ENCODE measurements at regions not wholly inside any gene's neighbourhood (a gene's known extent, or its start where the extent isn't known, plus 50 kb on each side); places are given as distances from the start of the nearest gene placed in this dataset.

DNA sequence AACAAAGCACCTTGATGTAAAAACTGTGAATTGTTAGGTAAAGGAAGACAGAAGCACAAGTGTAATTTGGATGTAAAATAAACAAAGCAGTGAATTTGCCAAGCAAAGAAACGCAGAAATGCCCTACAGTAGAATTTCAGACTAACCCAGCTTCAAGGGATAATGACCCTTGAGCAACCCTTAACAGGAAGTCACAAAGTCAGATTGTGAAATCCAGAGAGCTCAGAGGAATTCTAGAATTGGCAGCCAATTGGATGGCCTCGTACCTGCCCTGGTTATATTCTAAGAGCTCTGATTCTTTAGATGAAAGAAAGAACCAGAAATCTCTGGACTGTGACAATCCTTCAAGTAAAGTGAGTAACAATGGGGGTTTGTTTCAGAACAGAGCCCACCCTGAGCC lies 152.7 kb upstream of the CHRM3 start:
- POLR2A ChIA-PET: no interaction called here
- Histone ChIP-seq H3K4me3 (ENCODE audit: low read depth, low read length) (no peak overlapping the region), H3K9me3 (ENCODE audit: control insufficient read depth, insufficient read depth, low read depth, low read length) (no peaks in the 10 kb centered on the region), H3K4me1 (ENCODE audit: control insufficient read depth, insufficient read depth, low read length) (no peaks in the 10 kb centered on the region), H3K27ac (ENCODE audit: extremely low read depth, low read depth, low read length) (no peak overlapping the region), H3K36me3 (ENCODE audit: control insufficient read depth in 2 of 2, insufficient read depth in 1 of 2, low read length in 2 of 2) (no peaks in the 10 kb centered on the region)
- TF ChIP-seq, protein P1, sequence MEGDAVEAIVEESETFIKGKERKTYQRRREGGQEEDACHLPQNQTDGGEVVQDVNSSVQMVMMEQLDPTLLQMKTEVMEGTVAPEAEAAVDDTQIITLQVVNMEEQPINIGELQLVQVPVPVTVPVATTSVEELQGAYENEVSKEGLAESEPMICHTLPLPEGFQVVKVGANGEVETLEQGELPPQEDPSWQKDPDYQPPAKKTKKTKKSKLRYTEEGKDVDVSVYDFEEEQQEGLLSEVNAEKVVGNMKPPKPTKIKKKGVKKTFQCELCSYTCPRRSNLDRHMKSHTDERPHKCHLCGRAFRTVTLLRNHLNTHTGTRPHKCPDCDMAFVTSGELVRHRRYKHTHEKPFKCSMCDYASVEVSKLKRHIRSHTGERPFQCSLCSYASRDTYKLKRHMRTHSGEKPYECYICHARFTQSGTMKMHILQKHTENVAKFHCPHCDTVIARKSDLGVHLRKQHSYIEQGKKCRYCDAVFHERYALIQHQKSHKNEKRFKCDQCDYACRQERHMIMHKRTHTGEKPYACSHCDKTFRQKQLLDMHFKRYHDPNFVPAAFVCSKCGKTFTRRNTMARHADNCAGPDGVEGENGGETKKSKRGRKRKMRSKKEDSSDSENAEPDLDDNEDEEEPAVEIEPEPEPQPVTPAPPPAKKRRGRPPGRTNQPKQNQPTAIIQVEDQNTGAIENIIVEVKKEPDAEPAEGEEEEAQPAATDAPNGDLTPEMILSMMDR (tag by site-specific recombination; IDR thresholded peaks at IDR 0.05): no peak
- TF ChIP-seq, protein P2, sequence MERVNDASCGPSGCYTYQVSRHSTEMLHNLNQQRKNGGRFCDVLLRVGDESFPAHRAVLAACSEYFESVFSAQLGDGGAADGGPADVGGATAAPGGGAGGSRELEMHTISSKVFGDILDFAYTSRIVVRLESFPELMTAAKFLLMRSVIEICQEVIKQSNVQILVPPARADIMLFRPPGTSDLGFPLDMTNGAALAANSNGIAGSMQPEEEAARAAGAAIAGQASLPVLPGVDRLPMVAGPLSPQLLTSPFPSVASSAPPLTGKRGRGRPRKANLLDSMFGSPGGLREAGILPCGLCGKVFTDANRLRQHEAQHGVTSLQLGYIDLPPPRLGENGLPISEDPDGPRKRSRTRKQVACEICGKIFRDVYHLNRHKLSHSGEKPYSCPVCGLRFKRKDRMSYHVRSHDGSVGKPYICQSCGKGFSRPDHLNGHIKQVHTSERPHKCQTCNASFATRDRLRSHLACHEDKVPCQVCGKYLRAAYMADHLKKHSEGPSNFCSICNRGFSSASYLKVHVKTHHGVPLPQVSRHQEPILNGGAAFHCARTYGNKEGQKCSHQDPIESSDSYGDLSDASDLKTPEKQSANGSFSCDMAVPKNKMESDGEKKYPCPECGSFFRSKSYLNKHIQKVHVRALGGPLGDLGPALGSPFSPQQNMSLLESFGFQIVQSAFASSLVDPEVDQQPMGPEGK (tag by site-specific recombination; IDR thresholded peaks at IDR 0.05): no peak
- TF ChIP-seq OSR2 (tag by site-specific recombination; IDR thresholded peaks at IDR 0.05): no peak
- TF ChIP-seq, protein P3, sequence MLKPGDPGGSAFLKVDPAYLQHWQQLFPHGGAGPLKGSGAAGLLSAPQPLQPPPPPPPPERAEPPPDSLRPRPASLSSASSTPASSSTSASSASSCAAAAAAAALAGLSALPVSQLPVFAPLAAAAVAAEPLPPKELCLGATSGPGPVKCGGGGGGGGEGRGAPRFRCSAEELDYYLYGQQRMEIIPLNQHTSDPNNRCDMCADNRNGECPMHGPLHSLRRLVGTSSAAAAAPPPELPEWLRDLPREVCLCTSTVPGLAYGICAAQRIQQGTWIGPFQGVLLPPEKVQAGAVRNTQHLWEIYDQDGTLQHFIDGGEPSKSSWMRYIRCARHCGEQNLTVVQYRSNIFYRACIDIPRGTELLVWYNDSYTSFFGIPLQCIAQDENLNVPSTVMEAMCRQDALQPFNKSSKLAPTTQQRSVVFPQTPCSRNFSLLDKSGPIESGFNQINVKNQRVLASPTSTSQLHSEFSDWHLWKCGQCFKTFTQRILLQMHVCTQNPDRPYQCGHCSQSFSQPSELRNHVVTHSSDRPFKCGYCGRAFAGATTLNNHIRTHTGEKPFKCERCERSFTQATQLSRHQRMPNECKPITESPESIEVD (tag by site-specific recombination; IDR thresholded peaks at IDR 0.05): no peak
- no peak for TF ChIP-seq ZSCAN23 (tag by site-specific recombination; IDR thresholded peaks at IDR 0.05)
- TF ChIP-seq TCF7L2 (IDR thresholded peaks at IDR 0.05; ENCODE audit: borderline replicate concordance, low read depth, low read length): no peak
- TF ChIP-seq, protein P4, sequence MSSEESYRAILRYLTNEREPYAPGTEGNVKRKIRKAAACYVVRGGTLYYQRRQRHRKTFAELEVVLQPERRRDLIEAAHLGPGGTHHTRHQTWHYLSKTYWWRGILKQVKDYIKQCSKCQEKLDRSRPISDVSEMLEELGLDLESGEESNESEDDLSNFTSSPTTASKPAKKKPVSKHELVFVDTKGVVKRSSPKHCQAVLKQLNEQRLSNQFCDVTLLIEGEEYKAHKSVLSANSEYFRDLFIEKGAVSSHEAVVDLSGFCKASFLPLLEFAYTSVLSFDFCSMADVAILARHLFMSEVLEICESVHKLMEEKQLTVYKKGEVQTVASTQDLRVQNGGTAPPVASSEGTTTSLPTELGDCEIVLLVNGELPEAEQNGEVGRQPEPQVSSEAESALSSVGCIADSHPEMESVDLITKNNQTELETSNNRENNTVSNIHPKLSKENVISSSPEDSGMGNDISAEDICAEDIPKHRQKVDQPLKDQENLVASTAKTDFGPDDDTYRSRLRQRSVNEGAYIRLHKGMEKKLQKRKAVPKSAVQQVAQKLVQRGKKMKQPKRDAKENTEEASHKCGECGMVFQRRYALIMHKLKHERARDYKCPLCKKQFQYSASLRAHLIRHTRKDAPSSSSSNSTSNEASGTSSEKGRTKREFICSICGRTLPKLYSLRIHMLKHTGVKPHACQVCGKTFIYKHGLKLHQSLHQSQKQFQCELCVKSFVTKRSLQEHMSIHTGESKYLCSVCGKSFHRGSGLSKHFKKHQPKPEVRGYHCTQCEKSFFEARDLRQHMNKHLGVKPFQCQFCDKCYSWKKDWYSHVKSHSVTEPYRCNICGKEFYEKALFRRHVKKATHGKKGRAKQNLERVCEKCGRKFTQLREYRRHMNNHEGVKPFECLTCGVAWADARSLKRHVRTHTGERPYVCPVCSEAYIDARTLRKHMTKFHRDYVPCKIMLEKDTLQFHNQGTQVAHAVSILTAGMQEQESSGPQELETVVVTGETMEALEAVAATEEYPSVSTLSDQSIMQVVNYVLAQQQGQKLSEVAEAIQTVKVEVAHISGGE (tag by site-specific recombination; conservative IDR thresholded peaks at IDR 0.05; ENCODE audit: low read depth): no peak
- TF ChIP-seq YY2 (tag by site-specific recombination; IDR thresholded peaks at IDR 0.05): no peak
- no peak for TF ChIP-seq HOXD13 (CRISPR knock-in tag; IDR thresholded peaks at IDR 0.05; ENCODE audit: borderline replicate concordance)
- CTCF ChIA-PET: no interaction called here

DNA sequence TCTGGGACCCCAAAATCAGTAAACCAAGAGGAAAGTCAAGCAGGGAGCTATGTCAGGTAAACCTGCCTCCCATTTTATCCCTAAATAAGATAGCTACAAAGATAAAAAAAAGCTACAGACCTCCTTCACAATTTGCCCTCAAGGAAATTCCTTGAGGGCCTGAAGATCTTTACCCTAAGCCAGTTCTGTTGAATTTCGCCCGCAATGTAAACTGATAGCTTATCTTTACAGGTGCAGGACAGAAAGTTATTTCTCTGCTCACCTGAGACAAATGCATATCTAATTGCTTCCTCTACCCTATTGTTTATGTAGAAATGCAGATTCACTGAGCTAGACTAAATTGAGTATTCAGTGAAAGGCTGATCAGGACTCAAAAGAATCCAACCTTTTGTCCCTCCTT lies 153.4 kb upstream of the CHRM3 start:
- H3K27ac ChIP-seq (ENCODE audit: extremely low read depth, low read depth, low read length): no peak overlapping the region
- no peaks in the 10 kb centered on the region for H3K36me3 ChIP-seq (ENCODE audit: control insufficient read depth in 2 of 2, insufficient read depth in 1 of 2, low read length in 2 of 2)
- ChIA-PET CTCF (no interaction called here), POLR2A (no interaction called here)
- no peaks in the 10 kb centered on the region for H3K9me3 ChIP-seq (ENCODE audit: control insufficient read depth, insufficient read depth, low read depth, low read length)
- no peaks in the 10 kb centered on the region for H3K4me1 ChIP-seq (ENCODE audit: control insufficient read depth, insufficient read depth, low read length)
- H3K4me3 ChIP-seq (ENCODE audit: low read depth, low read length): no peak overlapping the region
- no peak for TF ChIP-seq ZNF223 (tag by site-specific recombination; IDR thresholded peaks at IDR 0.05)
- TF ChIP-seq, protein P3 (tag by site-specific recombination; IDR thresholded peaks at IDR 0.05): no peak
- TF ChIP-seq, protein P5, sequence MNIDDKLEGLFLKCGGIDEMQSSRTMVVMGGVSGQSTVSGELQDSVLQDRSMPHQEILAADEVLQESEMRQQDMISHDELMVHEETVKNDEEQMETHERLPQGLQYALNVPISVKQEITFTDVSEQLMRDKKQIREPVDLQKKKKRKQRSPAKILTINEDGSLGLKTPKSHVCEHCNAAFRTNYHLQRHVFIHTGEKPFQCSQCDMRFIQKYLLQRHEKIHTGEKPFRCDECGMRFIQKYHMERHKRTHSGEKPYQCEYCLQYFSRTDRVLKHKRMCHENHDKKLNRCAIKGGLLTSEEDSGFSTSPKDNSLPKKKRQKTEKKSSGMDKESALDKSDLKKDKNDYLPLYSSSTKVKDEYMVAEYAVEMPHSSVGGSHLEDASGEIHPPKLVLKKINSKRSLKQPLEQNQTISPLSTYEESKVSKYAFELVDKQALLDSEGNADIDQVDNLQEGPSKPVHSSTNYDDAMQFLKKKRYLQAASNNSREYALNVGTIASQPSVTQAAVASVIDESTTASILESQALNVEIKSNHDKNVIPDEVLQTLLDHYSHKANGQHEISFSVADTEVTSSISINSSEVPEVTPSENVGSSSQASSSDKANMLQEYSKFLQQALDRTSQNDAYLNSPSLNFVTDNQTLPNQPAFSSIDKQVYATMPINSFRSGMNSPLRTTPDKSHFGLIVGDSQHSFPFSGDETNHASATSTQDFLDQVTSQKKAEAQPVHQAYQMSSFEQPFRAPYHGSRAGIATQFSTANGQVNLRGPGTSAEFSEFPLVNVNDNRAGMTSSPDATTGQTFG (tag by site-specific recombination; IDR thresholded peaks at IDR 0.05; ENCODE audit: borderline replicate concordance): no peak
- TF ChIP-seq ZNF701 (tag by site-specific recombination; IDR thresholded peaks at IDR 0.05): no peak
- no peak for TF ChIP-seq ZNF335 (tag by site-specific recombination; conservative IDR thresholded peaks at IDR 0.05)
- no peak for TF ChIP-seq ZNF555 (tag by site-specific recombination; conservative IDR thresholded peaks at IDR 0.05)
- TF ChIP-seq ZSCAN16 (tag by site-specific recombination; IDR thresholded peaks at IDR 0.05): no peak
- no peak for TF ChIP-seq WT1 (tag by site-specific recombination; IDR thresholded peaks at IDR 0.05)
- TF ChIP-seq ZNF747 (tag by site-specific recombination; IDR thresholded peaks at IDR 0.05): no peak
- no peak for TF ChIP-seq ZNF623 (tag by site-specific recombination; IDR thresholded peaks at IDR 0.05)
- no peak for TF ChIP-seq TRIM28 (IDR thresholded peaks at IDR 0.05; ENCODE audit: borderline replicate concordance, low read length)
- TF ChIP-seq ZBTB7A (tag by site-specific recombination; IDR thresholded peaks at IDR 0.05; ENCODE audit: low read depth): no peak
- no peak for TF ChIP-seq HOXC10 (CRISPR knock-in tag; IDR thresholded peaks at IDR 0.05)
